Parathyroid adenoma (tissue), 2 donors: ENCODE measurements at regions not wholly inside any gene's neighbourhood (a gene's known extent, or its start where the extent isn't known, plus 50 kb on each side); places are given as distances from the start of the nearest gene placed in this dataset.

Experiments
- H2AFZ ChIP-seq: fragments of 300-600 bp; sonication (generic); one replicate; pipeline ENCODE4 v1.7.0; 2017; ENCODE audit warnings: antibody characterized with exemption, mild to moderate bottlenecking
- H3K27ac ChIP-seq: fragments of 300-600 bp; sonication (generic); one replicate; pipeline ENCODE4 v1.7.0; 2017
- H3K27me3 ChIP-seq: fragments of 300-600 bp; sonication (generic); one replicate; pipeline ENCODE4 v1.7.0; 2017; ENCODE audit warnings: low read length; ENCODE audit not compliant: control insufficient read depth, insufficient read depth
- H3K36me3 ChIP-seq: fragments of 300-600 bp; sonication (generic); one replicate; pipeline ENCODE4 v1.7.0; 2017; ENCODE audit warnings: low read length; ENCODE audit not compliant: control insufficient read depth, insufficient read depth
- H3K4me1 ChIP-seq: fragments of 300-600 bp; sonication (generic); one replicate; pipeline ENCODE4 v1.7.0; 2017; ENCODE audit warnings: control low read depth
- H3K4me2 ChIP-seq: fragments of 300-600 bp; sonication (generic); one replicate; pipeline ENCODE4 v1.7.0; 2017; ENCODE audit warnings: low read length
- H3K4me3 ChIP-seq: fragments of 300-600 bp; sonication (generic); one replicate; pipeline ENCODE4 v1.7.0; 2017; ENCODE audit warnings: low read depth, low read length
- H3K79me2 ChIP-seq: fragments of 300-600 bp; sonication (generic); one replicate; pipeline ENCODE4 v1.7.0; 2017; ENCODE audit warnings: control low read depth
- H3K9ac ChIP-seq: fragments of 300-600 bp; sonication (generic); one replicate; pipeline ENCODE4 v1.7.0; 2017; ENCODE audit warnings: mild to moderate bottlenecking
- H3K9me3 ChIP-seq: fragments of 300-600 bp; sonication (generic); one replicate; pipeline ENCODE4 v1.7.0; 2017; ENCODE audit warnings: low read length; ENCODE audit not compliant: control insufficient read depth
- TF ChIP-seq, protein P1 (sequence below): fragments of 300-600 bp; sonication (generic); IDR thresholded peaks from one replicate; pipeline ENCODE4 v1.7.0; 2017; ENCODE audit warnings: antibody characterized with exemption, mild to moderate bottlenecking
- donor health status: primary hyperparathyroidism.

DNA sequence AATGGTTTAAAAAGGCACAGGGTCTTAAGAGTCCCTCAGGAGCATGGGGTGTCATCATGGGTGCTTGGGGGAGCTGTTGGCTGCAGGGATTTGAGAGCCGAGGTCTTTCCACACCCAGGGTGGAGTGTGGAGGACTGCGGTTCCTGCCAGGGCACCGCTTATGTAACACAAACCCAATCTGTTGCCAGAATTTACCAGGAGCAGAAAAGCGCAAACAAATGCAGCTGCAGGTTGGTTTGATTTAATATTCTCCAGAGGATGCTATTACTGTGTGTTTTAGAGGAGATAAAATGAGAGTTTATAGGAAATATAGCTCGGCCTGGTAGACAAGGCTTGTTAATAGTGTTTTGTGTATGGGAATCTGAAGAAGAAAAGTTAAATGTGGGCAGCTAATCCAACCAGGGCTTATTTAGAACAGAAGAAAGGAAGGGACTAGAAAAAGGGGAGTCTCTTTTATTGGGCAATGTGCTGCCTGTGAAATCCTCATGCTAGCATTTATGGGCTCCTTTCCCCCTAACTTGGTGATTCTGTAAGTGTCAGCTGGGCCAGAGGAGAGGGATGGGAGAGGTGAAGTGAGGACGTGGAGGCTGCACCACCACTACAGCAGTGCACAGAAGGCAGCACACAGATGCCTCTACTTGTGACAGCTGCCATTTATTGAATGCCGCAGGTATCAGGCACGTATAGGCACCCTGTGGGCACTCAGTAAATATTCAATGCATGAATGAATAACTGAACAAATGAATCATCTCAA lies 174.7 kb downstream of the KATNIP start:
- no peak overlapping the region for H3K9ac ChIP-seq
- TF ChIP-seq, protein P1, sequence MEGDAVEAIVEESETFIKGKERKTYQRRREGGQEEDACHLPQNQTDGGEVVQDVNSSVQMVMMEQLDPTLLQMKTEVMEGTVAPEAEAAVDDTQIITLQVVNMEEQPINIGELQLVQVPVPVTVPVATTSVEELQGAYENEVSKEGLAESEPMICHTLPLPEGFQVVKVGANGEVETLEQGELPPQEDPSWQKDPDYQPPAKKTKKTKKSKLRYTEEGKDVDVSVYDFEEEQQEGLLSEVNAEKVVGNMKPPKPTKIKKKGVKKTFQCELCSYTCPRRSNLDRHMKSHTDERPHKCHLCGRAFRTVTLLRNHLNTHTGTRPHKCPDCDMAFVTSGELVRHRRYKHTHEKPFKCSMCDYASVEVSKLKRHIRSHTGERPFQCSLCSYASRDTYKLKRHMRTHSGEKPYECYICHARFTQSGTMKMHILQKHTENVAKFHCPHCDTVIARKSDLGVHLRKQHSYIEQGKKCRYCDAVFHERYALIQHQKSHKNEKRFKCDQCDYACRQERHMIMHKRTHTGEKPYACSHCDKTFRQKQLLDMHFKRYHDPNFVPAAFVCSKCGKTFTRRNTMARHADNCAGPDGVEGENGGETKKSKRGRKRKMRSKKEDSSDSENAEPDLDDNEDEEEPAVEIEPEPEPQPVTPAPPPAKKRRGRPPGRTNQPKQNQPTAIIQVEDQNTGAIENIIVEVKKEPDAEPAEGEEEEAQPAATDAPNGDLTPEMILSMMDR, result no peak
- peaks cover 10% of the 10 kb centered on the region for H3K4me1 ChIP-seq
- peak overlapping the region; percentile 33 for H2AFZ ChIP-seq
- H3K9me3 ChIP-seq, result no peaks in the 10 kb centered on the region
- peak overlapping the region; percentile 60 for H3K27ac ChIP-seq
- H3K27me3 ChIP-seq, result no peaks in the 10 kb centered on the region
- no peaks in the 10 kb centered on the region for H3K79me2 ChIP-seq
- no peak overlapping the region for H3K4me3 ChIP-seq
- H3K36me3 ChIP-seq, result no peaks in the 10 kb centered on the region
- H3K4me2 ChIP-seq, result no peak overlapping the region

GRCh38 chr16:27725236-27726000 lies 175.5 kb downstream of the KATNIP start:
- H3K4me1 ChIP-seq, result peaks cover 10% of the 10 kb centered on the region
- no peak overlapping the region for H3K9ac ChIP-seq
- no peak overlapping the region for H3K4me2 ChIP-seq
- H3K9me3 ChIP-seq, result no peaks in the 10 kb centered on the region
- H3K4me3 ChIP-seq, result no peak overlapping the region
- H3K36me3 ChIP-seq, result no peaks in the 10 kb centered on the region
- H2AFZ ChIP-seq, result no peak overlapping the region
- H3K79me2 ChIP-seq, result no peaks in the 10 kb centered on the region
- H3K27ac ChIP-seq, result no peak overlapping the region
- TF ChIP-seq, protein P1, result no peak
- H3K27me3 ChIP-seq, result no peaks in the 10 kb centered on the region

DNA sequence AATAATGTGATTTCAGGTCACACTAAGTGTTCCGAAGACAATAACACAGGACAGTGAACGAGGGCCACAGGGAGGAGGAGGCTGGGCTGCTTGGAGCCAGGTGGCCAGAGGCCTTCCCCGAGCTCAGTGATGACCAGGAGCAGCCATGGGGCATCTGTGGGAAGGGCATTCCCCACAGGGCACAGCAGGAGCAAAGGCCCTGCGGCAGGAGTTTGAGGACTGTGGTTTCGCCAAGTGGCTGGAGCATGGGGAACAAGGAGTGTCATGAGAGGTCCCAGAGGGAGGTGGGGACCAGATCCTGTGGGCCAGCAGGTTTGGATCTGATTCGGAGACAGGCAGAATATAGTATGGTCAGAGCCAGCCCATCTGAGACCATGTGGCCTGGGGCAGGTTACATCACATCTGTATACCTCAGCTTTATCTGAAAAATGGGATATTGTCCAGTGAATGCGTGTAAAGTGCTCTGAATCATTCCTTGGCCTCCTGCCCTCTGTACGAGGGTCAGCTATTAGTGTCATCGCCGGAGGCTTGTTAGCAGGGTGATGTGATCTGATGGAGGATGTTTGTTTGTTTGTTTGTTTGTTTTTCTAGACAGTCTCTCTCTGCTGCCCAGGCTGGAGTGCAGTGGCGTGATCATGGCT lies 176.8 kb downstream of the KATNIP start:
- peaks cover 10% of the 10 kb centered on the region for H3K4me1 ChIP-seq
- no peak overlapping the region for H3K9ac ChIP-seq
- H3K4me2 ChIP-seq, result no peak overlapping the region
- H3K27me3 ChIP-seq, result no peaks in the 10 kb centered on the region
- no peak overlapping the region for H2AFZ ChIP-seq
- TF ChIP-seq, protein P1, result no peak
- no peaks in the 10 kb centered on the region for H3K79me2 ChIP-seq
- no peaks in the 10 kb centered on the region for H3K36me3 ChIP-seq
- H3K9me3 ChIP-seq, result no peaks in the 10 kb centered on the region
- no peak overlapping the region for H3K27ac ChIP-seq
- H3K4me3 ChIP-seq, result no peak overlapping the region

DNA sequence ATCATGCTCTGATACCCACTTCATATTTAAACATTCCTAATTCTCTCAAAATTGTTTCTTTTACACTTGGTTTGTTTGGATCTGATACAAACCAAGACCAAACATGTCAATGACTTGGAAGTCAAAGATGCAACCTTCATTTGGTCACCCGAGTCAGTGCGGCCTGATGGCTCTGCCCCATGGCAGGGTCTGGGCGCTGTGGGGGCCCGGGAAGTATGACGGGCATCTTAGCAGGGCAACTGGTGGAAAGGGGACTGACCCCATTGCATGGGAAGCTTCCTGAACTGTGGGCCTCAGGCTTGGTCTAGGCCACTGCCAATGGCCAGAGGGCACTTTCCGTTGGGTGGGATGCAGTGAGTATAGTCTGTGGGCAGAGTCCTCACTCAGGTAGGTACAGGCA lies 178.0 kb downstream of the KATNIP start:
- Histone ChIP-seq H3K4me1 (peaks cover 10% of the 10 kb centered on the region), H3K27me3 (no peaks in the 10 kb centered on the region), H3K27ac (no peak overlapping the region), H3K4me3 (no peak overlapping the region), H3K36me3 (no peaks in the 10 kb centered on the region), H3K9me3 (no peaks in the 10 kb centered on the region), H3K4me2 (no peak overlapping the region), H2AFZ (no peak overlapping the region), H3K9ac (no peak overlapping the region), H3K79me2 (no peaks in the 10 kb centered on the region)
- TF ChIP-seq, protein P1, result no peak
